Activated T-helper 17 cell treated with anti-CD3 and anti-CD28 coated beads, Interleukin-2, amount 50 U/mL, for 72 hours (primary cell): ENCODE measurements at regions not wholly inside any gene's neighbourhood (a gene's known extent, or its start where the extent isn't known, plus 50 kb on each side); places are given as distances from the start of the nearest gene placed in this dataset.

Experiments
- ATAC-seq: fragments of 150-1000 bp; cut with Tn5 transposase; replicated peaks from 2 replicates; pipeline ENCODE4 v1.10.0; 2021; ENCODE audit warnings: mild to moderate bottlenecking, moderate library complexity
- H3K27ac Mint-ChIP-seq: one replicate; pipeline ENCODE4 v1.8.0; 2022; ENCODE audit warnings: mixed read lengths
- H3K27me3 Mint-ChIP-seq: one replicate; pipeline ENCODE4 v1.8.0; 2022; ENCODE audit warnings: mixed read lengths
- H3K36me3 Mint-ChIP-seq: one replicate; pipeline ENCODE4 v1.8.0; 2022; ENCODE audit warnings: low read depth, mild to moderate bottlenecking, mixed read lengths
- H3K4me1 Mint-ChIP-seq: one replicate; pipeline ENCODE4 v1.8.0; 2022; ENCODE audit warnings: mixed read lengths
- H3K4me3 Mint-ChIP-seq: one replicate; pipeline ENCODE4 v1.8.0; 2022; ENCODE audit warnings: mild to moderate bottlenecking, mixed read lengths
- H3K9me3 Mint-ChIP-seq: one replicate; pipeline ENCODE4 v1.8.0; 2022; ENCODE audit warnings: mixed read lengths

DNA sequence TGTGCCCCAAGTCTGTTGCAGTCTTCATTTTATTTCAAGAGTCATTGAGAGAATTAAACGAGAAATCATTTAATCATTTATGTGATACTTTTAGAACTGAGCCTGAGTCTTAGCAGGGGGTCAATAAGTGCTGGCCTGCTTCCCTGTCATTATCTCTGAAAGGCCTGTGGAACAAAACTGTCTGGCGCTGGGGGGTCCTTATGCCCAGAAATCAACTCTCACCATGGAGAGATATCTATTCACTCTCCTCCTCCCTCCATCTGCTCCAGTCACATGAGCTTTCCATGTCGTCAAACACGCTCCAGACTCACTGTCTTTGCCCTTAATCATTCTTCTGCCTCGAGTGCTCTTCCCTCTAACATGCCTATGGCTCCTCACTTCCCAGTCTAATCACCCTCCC lies 136.8 kb downstream of the ESM1 start:
- H3K9me3 Mint-ChIP-seq, result no peaks in the 10 kb centered on the region
- H3K36me3 Mint-ChIP-seq, result no peaks in the 10 kb centered on the region
- no peak for ATAC-seq
- H3K27me3 Mint-ChIP-seq, result peaks cover 15% of the 10 kb centered on the region
- H3K4me1 Mint-ChIP-seq, result peaks cover 6% of the 10 kb centered on the region
- no peak overlapping the region for H3K27ac Mint-ChIP-seq
- no peak overlapping the region for H3K4me3 Mint-ChIP-seq

GRCh38 chr5:54845567-54845941 lies 139.8 kb downstream of the ESM1 start:
- Mint-ChIP-seq H3K27ac (no peak overlapping the region), H3K36me3 (no peaks in the 10 kb centered on the region), H3K9me3 (no peaks in the 10 kb centered on the region), H3K4me3 (no peak overlapping the region), H3K4me1 (peaks cover 6% of the 10 kb centered on the region), H3K27me3 (peaks cover 10% of the 10 kb centered on the region)
- no peak for ATAC-seq

GRCh38 chr5:54844905-54845566 lies 140.4 kb downstream of the ESM1 start:
- peak overlapping the region; percentile 28 for H3K4me3 Mint-ChIP-seq
- H3K9me3 Mint-ChIP-seq, result no peaks in the 10 kb centered on the region
- no peak for ATAC-seq
- no peaks in the 10 kb centered on the region for H3K36me3 Mint-ChIP-seq
- peak overlapping the region; percentile 45 for H3K27ac Mint-ChIP-seq
- H3K4me1 Mint-ChIP-seq, result peaks cover 6% of the 10 kb centered on the region
- H3K27me3 Mint-ChIP-seq, result peaks cover 10% of the 10 kb centered on the region

DNA sequence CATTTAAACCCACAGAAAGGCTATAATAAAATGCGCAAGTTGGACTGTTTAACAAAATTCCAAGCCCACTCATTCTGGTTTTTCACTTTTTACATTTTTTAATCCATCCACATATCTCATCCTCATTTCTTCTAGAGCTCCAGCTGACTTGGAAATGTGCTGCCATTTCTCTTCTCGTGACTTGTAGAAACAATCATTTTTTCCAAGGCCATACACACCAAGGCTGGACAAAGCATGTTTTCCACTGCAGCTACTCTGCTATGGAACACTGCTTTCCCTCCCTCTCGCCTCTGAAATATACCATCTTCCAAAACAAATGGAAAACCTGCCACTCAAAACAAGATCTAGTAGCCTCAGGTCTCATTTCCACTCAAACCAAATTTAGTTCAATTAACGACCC lies 141.1 kb downstream of the ESM1 start:
- peaks cover 6% of the 10 kb centered on the region for H3K27me3 Mint-ChIP-seq
- no peak overlapping the region for H3K27ac Mint-ChIP-seq
- H3K4me3 Mint-ChIP-seq, result no peak overlapping the region
- no peak for ATAC-seq
- H3K4me1 Mint-ChIP-seq, result peaks cover 6% of the 10 kb centered on the region
- H3K36me3 Mint-ChIP-seq, result no peaks in the 10 kb centered on the region
- no peaks in the 10 kb centered on the region for H3K9me3 Mint-ChIP-seq

- peaks cover 10% of the 10 kb centered on the region for H3K27me3 Mint-ChIP-seq
- no peaks in the 10 kb centered on the region for H3K36me3 Mint-ChIP-seq
- no peaks in the 10 kb centered on the region for H3K9me3 Mint-ChIP-seq
- peaks cover 6% of the 10 kb centered on the region for H3K4me1 Mint-ChIP-seq
- no peak overlapping the region for H3K27ac Mint-ChIP-seq
- no peak for ATAC-seq
- no peak overlapping the region for H3K4me3 Mint-ChIP-seq
Observed at GRCh38 chr5:54841481-54841880, 143.9 kb downstream of the ESM1 start.

DNA sequence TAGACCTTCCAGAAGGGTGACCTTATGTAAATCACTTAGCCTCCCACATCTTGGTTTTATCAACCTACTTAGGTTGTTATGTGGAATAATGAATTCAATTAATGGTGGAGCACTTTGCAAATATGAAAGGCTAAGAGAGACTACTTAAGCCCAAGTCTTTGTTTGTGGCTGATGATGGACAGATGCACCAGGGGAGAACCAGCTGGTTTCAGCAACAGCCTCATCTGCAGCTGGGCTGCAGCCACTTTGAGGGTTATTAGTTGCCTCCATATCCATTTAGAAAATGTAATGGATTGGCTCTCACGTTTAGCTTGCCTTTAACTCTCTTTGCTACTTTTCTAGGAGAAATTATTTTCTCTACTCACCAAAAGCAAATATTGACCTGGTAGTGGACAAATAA lies 146.6 kb downstream of the ESM1 start:
- no peak for ATAC-seq
- Mint-ChIP-seq H3K27me3 (peaks cover 10% of the 10 kb centered on the region), H3K4me1 (no peaks in the 10 kb centered on the region), H3K27ac (no peak overlapping the region), H3K36me3 (no peaks in the 10 kb centered on the region), H3K4me3 (no peak overlapping the region), H3K9me3 (no peaks in the 10 kb centered on the region)

DNA sequence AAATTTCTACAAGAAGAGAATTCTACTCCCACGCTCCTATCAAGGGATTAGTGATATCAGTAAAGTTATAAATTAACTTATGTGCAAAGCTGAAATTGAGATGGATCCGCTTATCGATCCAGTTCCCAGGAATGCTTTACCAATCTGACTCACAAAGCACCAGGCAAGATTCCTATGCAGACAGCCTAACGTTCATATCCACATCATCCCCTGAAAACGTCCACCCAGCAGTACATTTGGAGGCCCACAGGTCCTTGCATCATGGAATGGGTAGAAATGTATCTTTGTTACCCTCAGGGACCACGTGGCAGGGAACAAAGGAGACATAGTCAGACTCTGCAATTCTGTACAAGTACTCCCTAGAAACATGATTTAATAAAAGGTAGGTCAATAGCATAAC lies 147.4 kb downstream of the ESM1 start:
- Mint-ChIP-seq H3K27me3 (peaks cover 10% of the 10 kb centered on the region), H3K9me3 (no peaks in the 10 kb centered on the region), H3K4me3 (no peak overlapping the region), H3K36me3 (no peaks in the 10 kb centered on the region), H3K4me1 (peaks cover 4% of the 10 kb centered on the region), H3K27ac (no peak overlapping the region)
- ATAC-seq, result no peak

- H3K27ac Mint-ChIP-seq, result no peak overlapping the region
- no peak for ATAC-seq
- no peaks in the 10 kb centered on the region for H3K36me3 Mint-ChIP-seq
- peaks cover 4% of the 10 kb centered on the region for H3K4me1 Mint-ChIP-seq
- H3K9me3 Mint-ChIP-seq, result no peaks in the 10 kb centered on the region
- H3K27me3 Mint-ChIP-seq, result peaks cover 10% of the 10 kb centered on the region
- no peak overlapping the region for H3K4me3 Mint-ChIP-seq
Observed at GRCh38 chr5:54837093-54837492, 148.3 kb downstream of the ESM1 start.

GRCh38 chr5:54835647-54836046 lies 149.7 kb downstream of the ESM1 start:
- Mint-ChIP-seq H3K27me3 (peaks cover 10% of the 10 kb centered on the region), H3K9me3 (no peaks in the 10 kb centered on the region), H3K4me3 (no peak overlapping the region), H3K27ac (peak overlapping the region; percentile 7), H3K4me1 (peaks cover 4% of the 10 kb centered on the region), H3K36me3 (no peaks in the 10 kb centered on the region)
- ATAC-seq, result no peak

GRCh38 chr5:54834121-54834842 lies 151.1 kb downstream of the ESM1 start:
- Mint-ChIP-seq H3K27ac (peak overlapping the region; percentile 62), H3K9me3 (no peaks in the 10 kb centered on the region), H3K36me3 (no peaks in the 10 kb centered on the region), H3K4me3 (no peak overlapping the region), H3K4me1 (peaks cover 4% of the 10 kb centered on the region), H3K27me3 (peaks cover 10% of the 10 kb centered on the region)
- no peak for ATAC-seq

DNA sequence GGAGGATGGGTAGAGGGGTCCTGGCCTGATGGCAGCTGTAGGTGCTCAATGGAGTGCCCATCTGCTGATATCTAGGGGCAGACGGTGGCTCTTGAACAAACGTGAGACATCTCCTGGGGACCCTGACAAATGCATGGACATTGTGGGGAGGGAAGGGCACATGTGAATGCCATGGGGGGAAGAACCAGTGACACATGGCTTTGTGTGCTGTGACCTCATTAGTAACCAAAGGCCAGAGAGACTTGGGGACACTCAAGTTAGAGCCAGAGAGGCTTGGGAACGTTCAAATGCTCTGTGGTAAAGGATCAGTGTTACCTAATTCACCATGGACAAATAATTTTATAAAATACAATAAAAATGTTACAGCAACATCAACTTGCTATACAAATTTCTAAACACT lies 151.8 kb downstream of the ESM1 start:
- H3K27me3 Mint-ChIP-seq, result peaks cover 10% of the 10 kb centered on the region
- no peaks in the 10 kb centered on the region for H3K36me3 Mint-ChIP-seq
- H3K4me3 Mint-ChIP-seq, result no peak overlapping the region
- ATAC-seq, result no peak
- H3K27ac Mint-ChIP-seq, result peak overlapping the region; percentile 62
- peaks cover 4% of the 10 kb centered on the region for H3K4me1 Mint-ChIP-seq
- no peaks in the 10 kb centered on the region for H3K9me3 Mint-ChIP-seq

- no peak overlapping the region for H3K4me3 Mint-ChIP-seq
- H3K9me3 Mint-ChIP-seq, result no peaks in the 10 kb centered on the region
- ATAC-seq, result no peak
- peaks cover 4% of the 10 kb centered on the region for H3K4me1 Mint-ChIP-seq
- peaks cover 5% of the 10 kb centered on the region for H3K27me3 Mint-ChIP-seq
- H3K36me3 Mint-ChIP-seq, result no peaks in the 10 kb centered on the region
- H3K27ac Mint-ChIP-seq, result no peak overlapping the region
Observed at GRCh38 chr5:54832858-54833257, 152.5 kb downstream of the ESM1 start.

DNA sequence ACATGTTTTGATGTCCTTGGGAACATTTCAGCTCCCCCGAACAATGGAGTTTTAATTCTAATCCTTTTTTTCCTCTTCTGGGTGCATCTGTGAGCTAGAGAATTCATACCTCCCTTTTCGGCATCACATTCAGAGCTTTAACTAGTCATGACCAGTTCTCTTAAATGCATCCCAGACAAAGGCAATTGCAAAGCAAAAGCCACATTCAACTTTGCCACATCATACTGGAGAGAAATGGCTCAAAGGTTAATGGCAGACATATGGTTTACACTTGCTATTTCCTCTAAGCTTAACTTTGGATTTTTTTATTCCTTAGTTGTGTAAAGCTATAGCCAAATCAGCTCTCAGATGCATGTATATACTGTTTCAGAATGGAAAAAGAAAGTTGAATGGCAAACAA lies 153.3 kb downstream of the ESM1 start:
- no peak overlapping the region for H3K27ac Mint-ChIP-seq
- no peak overlapping the region for H3K4me3 Mint-ChIP-seq
- H3K36me3 Mint-ChIP-seq, result no peaks in the 10 kb centered on the region
- H3K9me3 Mint-ChIP-seq, result no peaks in the 10 kb centered on the region
- ATAC-seq, result no peak
- H3K4me1 Mint-ChIP-seq, result peaks cover 4% of the 10 kb centered on the region
- H3K27me3 Mint-ChIP-seq, result peaks cover 2% of the 10 kb centered on the region

- no peak for ATAC-seq
- peaks cover 4% of the 10 kb centered on the region for H3K4me1 Mint-ChIP-seq
- H3K27me3 Mint-ChIP-seq, result no peaks in the 10 kb centered on the region
- H3K4me3 Mint-ChIP-seq, result no peak overlapping the region
- no peaks in the 10 kb centered on the region for H3K36me3 Mint-ChIP-seq
- no peak overlapping the region for H3K27ac Mint-ChIP-seq
- no peaks in the 10 kb centered on the region for H3K9me3 Mint-ChIP-seq
Observed at GRCh38 chr5:54831233-54831632, 154.2 kb downstream of the ESM1 start.

DNA sequence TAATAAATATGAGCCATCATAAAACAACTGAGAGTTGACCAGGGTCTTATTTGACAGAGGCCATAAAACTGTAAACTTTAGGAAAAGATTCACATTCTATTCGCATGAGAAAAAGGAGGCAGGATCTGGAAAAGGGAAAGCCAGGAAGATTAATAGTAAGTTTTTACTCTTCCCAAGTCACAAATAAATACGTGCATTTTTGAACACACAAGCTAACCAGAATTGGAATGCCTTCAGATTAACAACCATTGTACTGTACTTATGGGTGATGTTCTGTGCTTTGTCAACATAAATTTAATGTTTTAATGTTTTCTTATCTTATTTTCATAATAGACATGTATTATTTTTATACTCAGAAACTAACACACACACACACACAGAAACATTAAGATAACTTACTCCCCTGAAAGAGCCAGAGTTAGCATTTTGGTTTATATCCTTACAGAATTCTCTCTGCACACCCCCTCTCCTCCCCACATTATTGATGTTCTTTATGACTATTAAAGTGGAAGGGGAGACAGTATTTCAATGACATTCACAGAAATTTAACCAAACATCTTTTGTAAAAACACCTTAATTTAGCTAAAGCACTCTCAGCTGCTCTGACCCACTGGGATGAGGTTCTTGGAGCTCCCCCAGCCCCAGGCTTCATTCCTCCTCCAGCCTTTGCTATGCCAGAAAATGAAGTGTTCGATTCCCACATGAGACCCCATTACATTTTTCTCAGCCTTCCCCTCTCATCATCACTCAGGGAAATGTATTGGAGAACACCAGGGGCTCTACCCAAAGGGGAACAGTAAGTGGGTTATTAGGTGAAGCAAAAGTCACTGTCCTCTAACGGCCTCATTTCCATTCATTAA lies 155.5 kb downstream of the ESM1 start:
- no peak overlapping the region for H3K4me3 Mint-ChIP-seq
- H3K27me3 Mint-ChIP-seq, result no peaks in the 10 kb centered on the region
- H3K36me3 Mint-ChIP-seq, result no peaks in the 10 kb centered on the region
- H3K4me1 Mint-ChIP-seq, result peaks cover 4% of the 10 kb centered on the region
- H3K27ac Mint-ChIP-seq, result no peak overlapping the region
- no peaks in the 10 kb centered on the region for H3K9me3 Mint-ChIP-seq
- ATAC-seq, result no peak
